DOHH2 (cell line): ENCODE measurements at regions not wholly inside any gene's neighbourhood (a gene's known extent, or its start where the extent isn't known, plus 50 kb on each side); places are given as distances from the start of the nearest gene placed in this dataset.

Experiments
- CTCF ChIP-seq: fragments of 200-600 bp; sonication (generic); IDR thresholded peaks from one replicate; pipeline ENCODE4 v1.5.1; 2014; ENCODE audit warnings: antibody characterized with exemption, mild to moderate bottlenecking, low read depth, low read length; ENCODE audit not compliant: poor library complexity, severe bottlenecking
- EZH2phosphoT487 ChIP-seq: fragments of 200-600 bp; sonication (generic); IDR thresholded peaks from 2 replicates; pipeline ENCODE4 v1.6.1; 2017; ENCODE audit warnings: borderline replicate concordance, mild to moderate bottlenecking, antibody characterized with exemption, low read length, moderate library complexity, mixed read lengths

- TF ChIP-seq CTCF (no peak), EZH2phosphoT487 (no peak)
Measured at GRCh38 chrX:87105131-87105530, 412.5 kb upstream of the KLHL4 start.
